ENCODE measurements at regions not wholly inside any gene's neighbourhood (a gene's known extent, or its start where the extent isn't known, plus 50 kb on each side); places are given as distances from the start of the nearest gene placed in this dataset.

GRCh38 chr6:130500693-130501092 lies 134.9 kb downstream of the TMEM200A start:
- TF ChIP-seq CTCF (IDR thresholded peaks at IDR 0.05), result no peak
- no peak for TF ChIP-seq POLR2A (IDR thresholded peaks at IDR 0.05)
